AG04449 (cell line): ENCODE measurements at regions not wholly inside any gene's neighbourhood (a gene's known extent, or its start where the extent isn't known, plus 50 kb on each side); places are given as distances from the start of the nearest gene placed in this dataset.

ENCODE experiments used
- CTCF ChIA-PET: fragments of 350-600 bp; formaldehyde crosslinking; extraction: SDS; loops from one replicate; lab custom pipeline; 2021; ENCODE audit warnings: antibody characterized with exemption; lab: Yijun Ruan, JAX
- POLR2A ChIA-PET: fragments of 400-600, 350-600 bp; formaldehyde crosslinking; extraction: SDS; loops from one replicate; lab custom pipeline; 2020; ENCODE audit warnings: antibody characterized with exemption, inconsistent platforms; lab: Yijun Ruan, JAX
- DNase-seq: peaks from one replicate; pipeline ENCODE4 v3.0.0-alpha.2; 2010; ENCODE audit warnings: low read depth, low spot score
- H3K4me3 ChIP-seq: 2 replicates; pipeline ENCODE4 v1.5.1; 2011; ENCODE audit warnings: low read depth, mild to moderate bottlenecking, control low read depth, low read length
- CTCF ChIP-seq: IDR thresholded peaks from one replicate; pipeline ENCODE4 v1.5.1; 2011; ENCODE audit warnings: mild to moderate bottlenecking, moderate library complexity, low read length, control low read depth, inconsistent platforms; ENCODE audit not compliant: insufficient read depth; ENCODE audit errors: missing control alignments

DNA sequence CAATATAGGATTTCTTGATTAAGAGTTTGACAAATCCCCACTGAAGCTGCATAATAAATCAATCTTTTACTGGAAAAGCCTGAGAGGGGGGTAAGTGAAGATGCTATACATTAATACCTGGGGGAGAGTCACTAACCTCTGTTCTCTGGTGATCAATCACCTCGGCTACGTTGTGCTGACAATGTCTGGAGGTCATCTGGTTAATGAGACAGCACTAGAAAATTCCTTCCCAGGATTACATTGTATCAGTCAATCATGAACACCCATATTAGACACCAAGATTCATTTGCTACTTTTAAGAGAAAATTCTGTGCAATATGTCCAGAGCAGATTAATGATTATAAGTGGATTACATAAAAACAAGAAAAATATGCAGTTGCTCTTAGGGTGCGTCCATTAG lies 408.3 kb downstream of the PDHA2 start:
- H3K4me3 ChIP-seq: no peak overlapping the region
- no peak for DNase-seq
- ChIA-PET POLR2A (no interaction called here), CTCF (no interaction called here)
- TF ChIP-seq CTCF: no peak

- DNase-seq: no peak
- POLR2A ChIA-PET: no interaction called here
- CTCF ChIA-PET: no interaction called here
Measured at GRCh38 chr4:96260064-96260682, 420.3 kb downstream of the PDHA2 start.

DNA sequence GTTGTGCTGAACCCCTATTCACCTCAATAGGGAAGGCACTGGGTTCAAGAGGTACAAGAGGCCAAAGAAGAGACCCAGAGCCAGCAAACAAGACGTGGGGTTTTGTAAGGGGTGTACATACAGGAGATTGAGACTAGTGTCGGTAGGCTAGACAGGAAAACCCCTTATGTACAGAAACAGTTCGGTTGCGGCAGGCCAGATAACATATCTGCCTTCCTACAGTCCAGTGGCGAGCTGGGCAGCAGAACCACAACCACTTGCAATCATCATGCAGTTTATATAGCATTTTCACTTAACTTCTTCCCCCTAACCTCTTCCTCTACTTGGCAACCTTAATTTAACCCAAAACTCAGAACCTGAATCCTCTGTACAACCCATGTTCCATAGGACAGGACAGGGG lies 422.2 kb downstream of the PDHA2 start:
- DNase-seq: no peak
- POLR2A ChIA-PET: no interaction called here
- CTCF ChIA-PET: no interaction called here
- TF ChIP-seq CTCF: no peak
- no peak overlapping the region for H3K4me3 ChIP-seq

More at GRCh38 chr4:96260064-96260682, 420.3 kb downstream of the PDHA2 start:
- H3K4me3 ChIP-seq: no peak overlapping the region
- TF ChIP-seq CTCF: no peak

DNA sequence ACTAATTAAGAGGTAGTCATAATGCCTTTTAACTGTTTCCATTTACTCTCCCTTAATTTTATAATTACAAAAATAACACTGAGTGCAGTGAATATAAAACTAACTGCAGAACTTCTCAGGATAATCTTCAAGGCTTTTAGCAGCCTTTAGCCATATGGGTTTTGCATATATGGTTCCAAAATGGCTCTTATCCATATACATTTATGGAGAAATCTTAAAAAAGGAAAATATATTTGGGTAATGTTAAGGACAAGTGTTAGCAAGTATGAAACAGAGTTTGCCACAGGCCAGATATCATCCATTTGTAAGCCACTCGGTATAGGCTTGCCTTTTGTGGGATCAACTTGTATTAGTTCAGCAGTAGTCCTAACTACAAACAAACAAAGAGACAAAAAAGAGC lies 423.4 kb downstream of the PDHA2 start:
- DNase-seq: no peak
- no peak overlapping the region for H3K4me3 ChIP-seq
- CTCF ChIA-PET: no interaction called here
- POLR2A ChIA-PET: no interaction called here
- TF ChIP-seq CTCF: no peak

GRCh38 chr4:96264941-96265463 lies 425.1 kb downstream of the PDHA2 start:
- TF ChIP-seq CTCF: no peak
- POLR2A ChIA-PET: no interaction called here

GRCh38 chr4:96293806-96294205 lies 453.9 kb downstream of the PDHA2 start:
- DNase-seq: no peak
- ChIA-PET POLR2A (no interaction called here), CTCF (no interaction called here)
- no peak overlapping the region for H3K4me3 ChIP-seq
- no peak for TF ChIP-seq CTCF

More at GRCh38 chr4:96264941-96265463, 425.1 kb downstream of the PDHA2 start:
- DNase-seq: no peak
- CTCF ChIA-PET: no interaction called here
- H3K4me3 ChIP-seq: no peak overlapping the region
